Natural killer cell (primary cell): ENCODE measurements at regions not wholly inside any gene's neighbourhood (a gene's known extent, or its start where the extent isn't known, plus 50 kb on each side); places are given as distances from the start of the nearest gene placed in this dataset.

ENCODE experiments used
- ATAC-seq, 3 donors: fragments of 150-1000 bp in 2 of 3; fragments of 200-7000 bp in 1 of 3; cut with Tn5 transposase; 1 replicate in 1 of 3; 2 replicates in 2 of 3; pipeline ENCODE4 v1.10.0; 2021; ENCODE audit warnings: mild to moderate bottlenecking in 2 of 3, moderate library complexity in 2 of 3
- DNase-seq, 2 donors: peaks; one replicate each; pipeline versions ENCODE4 v3.0.0 to v3.0.0-alpha.2; 2013 to 2021; ENCODE audit warnings: mixed read lengths in 1 of 2
- H3K27ac ChIP-seq: one replicate; pipeline ENCODE4 v1.5.1; 2013; ENCODE audit warnings: mild to moderate bottlenecking, low read length
- H3K27me3 ChIP-seq: one replicate; pipeline ENCODE4 v1.6.1; 2013; ENCODE audit warnings: low read length; ENCODE audit not compliant: control insufficient read depth, insufficient read depth
- H3K36me3 ChIP-seq: one replicate; pipeline ENCODE4 v1.6.1; 2013; ENCODE audit warnings: low read length; ENCODE audit not compliant: control insufficient read depth, insufficient read depth
- H3K4me1 ChIP-seq: one replicate; pipeline ENCODE4 v1.6.1; 2013; ENCODE audit warnings: low read length; ENCODE audit not compliant: control insufficient read depth, insufficient read depth
- H3K4me3 ChIP-seq: one replicate; pipeline ENCODE4 v1.5.1; 2013; ENCODE audit warnings: low read length
- H3K9me3 ChIP-seq: one replicate; pipeline ENCODE4 v1.6.1; 2013; ENCODE audit warnings: low read length; ENCODE audit not compliant: control insufficient read depth, insufficient read depth
- H3K27ac Mint-ChIP-seq, 2 donors: one replicate each; pipeline ENCODE4 v1.8.0; 2022; ENCODE audit warnings: mild to moderate bottlenecking in 2 of 2, mixed read lengths in 2 of 2, moderate library complexity in 1 of 2
- H3K27me3 Mint-ChIP-seq, 2 donors: one replicate each; pipeline ENCODE4 v1.8.0; 2022; ENCODE audit warnings: low read depth in 2 of 2, mixed read lengths in 2 of 2
- H3K36me3 Mint-ChIP-seq: one replicate; pipeline ENCODE4 v1.8.0; 2022; ENCODE audit warnings: mixed read lengths
- H3K4me1 Mint-ChIP-seq, 2 donors: one replicate each; pipeline ENCODE4 v1.8.0; 2022; ENCODE audit warnings: mixed read lengths in 2 of 2
- H3K4me3 Mint-ChIP-seq: one replicate; pipeline ENCODE4 v1.8.0; 2022; ENCODE audit warnings: mild to moderate bottlenecking, moderate library complexity, mixed read lengths
- H3K9me3 Mint-ChIP-seq, 2 donors: one replicate each; pipeline ENCODE4 v1.8.0; 2022; ENCODE audit warnings: mixed read lengths in 2 of 2
- CTCF ChIP-seq: fragments of 200-600 bp; IDR thresholded peaks from one replicate; pipeline ENCODE4 v1.8.0; 2022; ENCODE audit warnings: antibody characterized with exemption
- WGBS: methylation state at CpG from one replicate; pipeline ENCODE4 v1.1.7; 2013; ENCODE audit warnings: missing lambda C conversion rate; ENCODE audit not compliant: insufficient coverage; 5-methylcytosine and 5-hydroxymethylcytosine counted together
- intact Hi-C: fragments of 100-400 bp; cut with micrococcal nuclease; formaldehyde crosslinking; loops from one replicate; pipeline ENCODE4 v1.14.2; 2022

GRCh38 chr13:73341748-73342147 is 282.9 kb downstream of the KLF5 start:
- no peaks in the 10 kb centered on the region for H3K9me3 Mint-ChIP-seq
- intact Hi-C loops, result no loop called here
- Histone ChIP-seq H3K27ac (no peak overlapping the region), H3K36me3 (no peaks in the 10 kb centered on the region), H3K27me3 (no peaks in the 10 kb centered on the region), H3K4me3 (no peak overlapping the region), H3K9me3 (no peaks in the 10 kb centered on the region), H3K4me1 (no peaks in the 10 kb centered on the region)
- no peak overlapping the region for H3K27ac Mint-ChIP-seq
- DNase-seq (no peak), ATAC-seq (no peak)
- H3K4me1 Mint-ChIP-seq, result no peaks in the 10 kb centered on the region
- no peaks in the 10 kb centered on the region for H3K36me3 Mint-ChIP-seq
- no peak overlapping the region for H3K4me3 Mint-ChIP-seq
- H3K27me3 Mint-ChIP-seq, result no peaks in the 10 kb centered on the region
- no peak for TF ChIP-seq CTCF
- WGBS, result 89% methylated on average over 2 of the region's 2 CpGs

GRCh38 chr13:73340069-73340468 is 281.3 kb downstream of the KLF5 start:
- no peak overlapping the region for H3K4me3 ChIP-seq

GRCh38 chr13:73339086-73339485 is 280.3 kb downstream of the KLF5 start:
- no peaks in the 10 kb centered on the region for H3K36me3 Mint-ChIP-seq
- ATAC-seq, result no peak
- H3K4me1 ChIP-seq, result no peaks in the 10 kb centered on the region
- DNase-seq, result no peak
- H3K4me1 Mint-ChIP-seq, result no peaks in the 10 kb centered on the region
- 100% methylated on average over 1 of the region's 2 CpGs for WGBS
- no peaks in the 10 kb centered on the region for H3K9me3 ChIP-seq
- intact Hi-C loops, result no loop called here
- H3K4me3 ChIP-seq, result no peak overlapping the region
- H3K27ac ChIP-seq, result no peak overlapping the region
- H3K9me3 Mint-ChIP-seq, result no peaks in the 10 kb centered on the region
- TF ChIP-seq CTCF, result no peak
- no peak overlapping the region for H3K4me3 Mint-ChIP-seq
- no peaks in the 10 kb centered on the region for H3K27me3 Mint-ChIP-seq
- no peaks in the 10 kb centered on the region for H3K36me3 ChIP-seq
- no peaks in the 10 kb centered on the region for H3K27me3 ChIP-seq
- no peak overlapping the region for H3K27ac Mint-ChIP-seq

More at GRCh38 chr13:73340069-73340468, 281.3 kb downstream of the KLF5 start:
- 100% methylated on average over 1 of the region's 3 CpGs for WGBS
- Histone ChIP-seq H3K4me1 (no peaks in the 10 kb centered on the region), H3K36me3 (no peaks in the 10 kb centered on the region), H3K27me3 (no peaks in the 10 kb centered on the region), H3K9me3 (no peaks in the 10 kb centered on the region), H3K27ac (no peak overlapping the region)
- Mint-ChIP-seq H3K4me3 (no peak overlapping the region), H3K27ac (no peak overlapping the region), H3K27me3 (no peaks in the 10 kb centered on the region), H3K9me3 (no peaks in the 10 kb centered on the region), H3K36me3 (no peaks in the 10 kb centered on the region), H3K4me1 (no peaks in the 10 kb centered on the region)
- no peak for TF ChIP-seq CTCF
- ATAC-seq, result no peak
- DNase-seq, result no peak
- intact Hi-C loops, result no loop called here

GRCh38 chr13:73338389-73338788 is 279.6 kb downstream of the KLF5 start:
- H3K9me3 ChIP-seq, result no peaks in the 10 kb centered on the region
- H3K27me3 ChIP-seq, result no peaks in the 10 kb centered on the region
- TF ChIP-seq CTCF, result no peak
- no peaks in the 10 kb centered on the region for H3K36me3 ChIP-seq
- Mint-ChIP-seq H3K27me3 (no peaks in the 10 kb centered on the region), H3K36me3 (no peaks in the 10 kb centered on the region), H3K27ac (no peak overlapping the region), H3K4me3 (no peak overlapping the region), H3K4me1 (no peaks in the 10 kb centered on the region), H3K9me3 (no peaks in the 10 kb centered on the region)
- DNase-seq (no peak), ATAC-seq (no peak)
- no peaks in the 10 kb centered on the region for H3K4me1 ChIP-seq
- 93% methylated on average over 3 of the region's 3 CpGs for WGBS
- intact Hi-C loops, result no loop called here
- no peak overlapping the region for H3K4me3 ChIP-seq
- H3K27ac ChIP-seq, result no peak overlapping the region
